ENCODE measurements at regions not wholly inside any gene's neighbourhood (a gene's known extent, or its start where the extent isn't known, plus 50 kb on each side); places are given as distances from the start of the nearest gene placed in this dataset.
A peak's percentile ranks its signal among the peaks of the same experiment; 100 is the strongest.

DNA sequence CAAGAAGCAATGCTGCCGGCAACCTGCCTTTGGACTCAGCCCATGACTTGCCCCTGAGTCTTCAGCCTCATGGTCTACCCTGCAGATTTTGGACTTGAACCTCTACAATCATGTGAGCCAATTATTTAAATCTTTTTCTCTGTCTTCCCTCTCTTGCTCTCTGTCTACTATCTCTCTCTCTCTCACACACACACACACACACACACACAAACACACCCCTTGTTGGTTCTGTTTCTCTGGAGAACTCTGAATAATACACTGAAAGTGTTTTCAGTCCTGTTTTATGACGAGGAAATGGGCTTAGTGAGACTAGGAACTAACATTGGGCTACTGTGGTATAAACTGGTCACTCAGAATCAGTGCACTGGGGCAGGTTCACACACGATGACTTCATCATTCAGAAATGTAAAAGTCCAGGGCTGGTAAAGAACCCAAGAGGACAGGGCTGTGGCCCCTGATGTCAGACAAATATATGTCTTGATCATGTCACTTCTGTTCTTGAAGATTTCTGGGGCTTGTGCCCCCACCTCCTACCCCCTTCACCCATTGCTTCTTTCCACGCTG lies 266.1 kb upstream of the SIX2 start:
- DNase-seq (ENCODE audit: low read depth in 2 of 2), result no peak

- no peak for DNase-seq (ENCODE audit: low read depth in 2 of 2)
Measured at GRCh38 chr2:45274250-45274926, 265.1 kb upstream of the SIX2 start.

GRCh38 chr2:45273412-45274249 lies 264.4 kb upstream of the SIX2 start:
- DNase-seq (ENCODE audit: low read depth in 2 of 2), result no peak

DNA sequence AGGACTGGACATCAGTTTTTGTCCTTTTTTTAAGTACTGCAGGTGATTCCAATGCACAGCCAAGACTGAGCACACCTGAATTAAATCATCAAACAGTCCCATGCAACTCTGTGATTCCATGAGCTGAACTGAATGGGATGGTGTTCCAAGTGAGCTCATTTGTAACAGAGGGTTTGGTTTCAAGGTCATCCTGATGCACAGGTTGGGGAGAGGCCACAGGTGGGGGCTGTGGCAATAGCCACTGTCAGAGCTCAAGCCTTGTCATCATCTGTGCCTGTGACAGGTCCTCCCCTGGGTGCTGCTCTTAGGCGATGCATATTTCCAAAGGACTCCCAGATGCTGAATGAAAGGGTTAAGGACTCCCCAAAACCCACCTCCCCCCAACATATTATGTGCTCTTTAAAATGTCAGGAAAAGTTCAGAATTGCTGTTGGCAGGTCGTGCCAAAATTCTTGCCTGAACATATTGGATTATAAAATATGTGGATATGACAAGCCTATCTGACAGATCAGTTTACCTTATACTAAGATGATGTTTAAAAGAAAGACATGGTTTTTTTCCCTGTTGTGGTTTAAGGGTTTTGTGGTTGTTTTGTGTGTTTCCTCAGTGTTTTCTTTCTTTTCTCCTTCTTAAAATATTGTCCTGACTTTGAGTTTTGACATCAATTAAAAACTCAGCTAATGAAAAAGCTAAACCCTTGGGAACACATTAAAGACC lies 263.5 kb upstream of the SIX2 start:
- no peak for DNase-seq (ENCODE audit: low read depth in 2 of 2)

DNA sequence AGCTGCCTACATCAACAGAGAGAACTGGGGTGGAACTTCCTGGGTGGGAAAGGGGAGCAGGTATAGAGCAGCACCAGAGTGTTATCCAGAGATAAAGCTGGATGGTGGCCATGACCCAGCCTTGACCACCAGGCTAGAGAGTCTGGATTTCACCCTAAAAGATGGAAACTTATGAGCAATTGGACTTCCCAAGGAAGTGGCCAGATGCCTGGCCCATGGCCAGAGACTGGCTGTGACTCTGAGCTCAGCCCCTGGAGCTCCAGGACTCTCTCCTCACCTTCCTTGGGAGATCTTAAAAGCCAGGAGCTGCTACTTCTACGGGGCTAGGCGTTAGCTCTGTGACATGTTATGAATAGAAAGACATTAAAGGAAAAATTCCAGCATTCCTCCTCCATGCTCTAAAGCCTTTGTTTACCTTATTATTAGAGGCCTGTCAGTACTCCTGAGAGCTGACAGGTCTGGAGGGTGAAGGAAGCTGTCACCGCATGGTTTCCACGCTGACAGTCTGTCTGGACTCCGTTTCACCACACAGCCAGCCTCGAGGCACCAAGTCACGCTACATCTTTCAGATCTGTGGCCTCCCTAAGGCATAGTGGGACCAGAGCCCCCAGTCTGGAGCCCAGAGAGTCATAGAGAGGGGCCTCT lies 260.0 kb upstream of the SIX2 start:
- DNase-seq (ENCODE audit: low read depth in 2 of 2), result no peak

DNA sequence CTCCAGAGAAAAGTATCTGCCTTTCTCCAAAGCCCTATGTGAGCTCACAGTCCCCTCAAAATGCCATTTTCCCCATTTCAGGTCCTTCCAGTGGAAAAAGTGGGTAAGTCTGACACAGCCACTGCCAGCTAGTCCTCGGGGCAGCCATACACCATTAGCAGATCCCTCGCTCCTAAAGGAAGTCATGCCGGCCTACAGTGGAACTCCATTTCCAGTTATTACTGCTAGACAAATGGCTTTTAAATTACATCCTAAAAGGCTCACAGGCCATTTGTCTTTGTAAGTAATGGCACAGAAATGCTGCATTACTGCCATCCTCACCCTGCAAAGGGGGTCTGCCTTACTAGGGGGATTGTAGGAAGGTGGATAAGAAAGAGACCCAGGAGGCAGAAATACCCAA lies 259.4 kb upstream of the SIX2 start:
- DNase-seq (ENCODE audit: low read depth in 2 of 2), result no peak

- DNase-seq (ENCODE audit: low read depth in 2 of 2), result no peak
Measured at GRCh38 chr2:45267062-45267792, 258.0 kb upstream of the SIX2 start.

- no peak for DNase-seq (ENCODE audit: low read depth in 2 of 2)
Measured at GRCh38 chr2:45265336-45265735, 256.1 kb upstream of the SIX2 start.

- DNase-seq (ENCODE audit: low read depth in 2 of 2), result peak in 1 of 2 donors; percentile 5
Measured at GRCh38 chr2:45264227-45265225, 255.3 kb upstream of the SIX2 start.

DNA sequence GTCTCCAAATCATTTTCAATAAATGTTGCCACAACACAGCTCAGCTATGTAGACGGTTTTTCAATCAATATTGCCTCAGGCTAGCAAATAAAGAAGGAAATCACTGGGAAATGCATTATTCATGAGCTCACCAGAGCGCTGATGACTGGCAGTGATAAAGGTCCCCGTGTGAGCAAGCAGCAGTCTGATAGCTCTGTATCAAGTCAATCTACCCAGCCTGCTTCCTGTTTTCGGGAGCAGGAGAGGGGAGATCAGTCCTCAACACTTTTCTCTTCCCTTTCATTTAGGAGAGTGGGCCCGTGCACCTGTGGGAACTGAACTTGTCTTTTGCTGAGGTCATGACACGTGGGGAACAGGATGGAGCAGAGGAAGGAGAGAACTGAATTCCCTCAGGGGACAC lies 253.9 kb upstream of the SIX2 start:
- no peak for DNase-seq (ENCODE audit: low read depth in 2 of 2)

DNA sequence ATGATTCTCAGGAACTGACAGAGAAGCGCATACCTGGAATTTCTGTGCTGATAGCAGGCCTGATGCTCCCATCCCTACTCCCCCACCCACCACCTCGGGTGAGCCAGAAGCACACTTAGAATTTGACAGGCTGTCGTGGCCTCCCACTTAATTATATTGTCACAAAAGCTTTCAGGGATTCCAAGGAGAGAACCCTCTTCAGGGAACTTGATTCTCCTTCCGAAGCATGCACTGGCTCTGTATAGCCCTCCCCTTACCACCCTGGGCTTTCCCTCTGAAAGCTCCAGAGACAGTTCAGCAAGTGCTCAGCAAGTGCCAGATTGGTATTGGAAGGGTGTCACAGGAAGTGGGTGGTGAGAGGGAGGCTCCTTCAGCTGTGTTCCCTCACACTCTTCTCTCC lies 252.5 kb upstream of the SIX2 start:
- DNase-seq (ENCODE audit: low read depth in 2 of 2), result no peak

- no peak for DNase-seq (ENCODE audit: low read depth in 2 of 2)
Measured at GRCh38 chr2:45260946-45261345, 251.7 kb upstream of the SIX2 start.

DNA sequence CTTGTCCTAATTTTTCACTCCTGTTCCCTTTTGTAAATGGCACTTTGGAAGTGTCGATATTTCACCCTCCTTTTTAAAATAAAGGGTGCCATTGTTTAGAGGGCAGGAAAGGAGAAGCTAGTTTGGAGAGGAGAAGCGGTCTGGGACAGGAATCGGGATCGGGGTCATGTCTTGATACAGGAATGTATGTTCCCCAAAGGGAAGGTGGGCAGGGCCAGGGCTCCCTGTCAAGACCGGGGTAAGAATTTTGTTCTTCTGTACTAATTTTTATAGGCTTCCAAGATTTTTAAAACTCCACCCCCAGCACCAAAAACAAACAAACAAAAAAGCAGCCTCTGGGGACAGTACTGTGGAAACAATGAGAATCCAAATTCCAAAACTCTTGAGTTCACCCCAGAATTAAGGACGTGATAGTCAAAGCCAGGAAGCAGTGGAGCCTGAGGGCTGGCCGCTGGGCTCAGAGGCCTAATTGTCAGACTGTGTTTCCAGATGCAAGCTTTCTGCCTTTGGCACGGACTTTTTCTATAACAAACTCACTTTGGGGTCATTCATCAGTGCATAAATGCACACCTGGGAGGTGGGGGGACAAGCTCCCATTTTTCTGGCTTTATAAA lies 250.4 kb upstream of the SIX2 start:
- no peak for DNase-seq (ENCODE audit: low read depth in 2 of 2)

- DNase-seq (ENCODE audit: low read depth in 2 of 2), result no peak
Measured at GRCh38 chr2:45259138-45259537, 249.9 kb upstream of the SIX2 start.

DNA sequence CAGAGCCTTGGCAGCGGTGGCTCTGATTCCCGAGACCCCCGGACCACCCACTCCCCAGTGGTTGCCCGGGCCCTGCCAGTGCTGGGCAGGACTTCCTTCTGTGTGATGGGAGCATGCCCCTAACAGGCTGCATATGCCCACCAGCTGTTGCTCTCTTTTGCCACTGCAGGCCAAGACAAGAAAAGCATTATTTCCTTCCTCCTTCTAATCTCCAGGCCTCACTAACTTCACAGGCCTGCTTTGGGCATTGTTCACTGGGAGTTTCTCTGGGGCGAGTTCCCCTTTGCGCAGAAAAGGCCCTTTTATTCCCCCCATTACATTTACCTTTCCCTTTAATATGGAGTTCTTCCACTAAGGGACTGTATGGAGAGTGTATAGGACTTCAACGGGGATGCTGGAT lies 249.1 kb upstream of the SIX2 start:
- no peak for DNase-seq (ENCODE audit: low read depth in 2 of 2)

GRCh38 chr2:45257820-45258219 lies 248.6 kb upstream of the SIX2 start:
- DNase-seq (ENCODE audit: low read depth in 2 of 2), result no peak

GRCh38 chr2:45256867-45257641 lies 247.8 kb upstream of the SIX2 start:
- no peak for DNase-seq (ENCODE audit: low read depth in 2 of 2)

DNA sequence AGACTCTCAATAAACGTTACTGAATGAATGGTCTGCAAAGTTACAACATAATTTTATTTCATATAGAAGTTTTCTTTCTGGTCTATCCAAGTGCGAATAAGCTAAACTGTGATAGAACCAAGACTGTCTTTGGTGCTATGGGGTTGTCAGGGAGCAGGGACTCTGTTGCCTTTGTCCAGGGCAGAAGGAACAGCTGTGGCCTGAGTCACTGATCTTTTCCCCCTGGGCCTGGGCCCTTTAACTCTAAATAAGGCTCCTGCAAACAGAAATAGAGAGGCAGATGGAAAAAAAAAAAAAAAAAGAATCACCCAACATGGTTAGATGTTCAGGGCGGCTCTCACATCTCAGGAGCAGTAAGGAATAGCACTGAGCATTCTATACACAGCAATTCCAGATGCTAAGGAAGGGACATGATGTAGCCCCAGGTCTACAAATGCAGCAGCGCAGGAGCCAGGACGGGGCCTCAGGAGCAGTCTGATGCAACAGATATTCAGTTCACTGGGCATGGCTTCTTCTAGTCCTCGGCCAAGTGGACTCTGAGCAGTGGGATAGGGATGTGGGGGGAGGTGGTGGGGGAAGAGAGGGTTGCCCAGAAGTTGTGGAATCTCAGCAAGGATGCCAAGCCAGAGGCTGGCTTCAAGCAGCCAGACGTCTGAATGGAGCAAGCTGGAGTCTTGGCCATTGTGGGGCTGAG lies 247.1 kb upstream of the SIX2 start:
- DNase-seq (ENCODE audit: low read depth in 2 of 2), result no peak
